IPS-20b (cell line): ENCODE measurements at regions not wholly inside any gene's neighbourhood (a gene's known extent, or its start where the extent isn't known, plus 50 kb on each side); places are given as distances from the start of the nearest gene placed in this dataset.

Experiments
- H3K27ac ChIP-seq: one replicate; pipeline ENCODE4 v1.5.1; 2013; ENCODE audit warnings: low read length
- H3K27me3 ChIP-seq: 2 replicates; pipeline ENCODE4 v1.6.1; 2013; ENCODE audit warnings: mild to moderate bottlenecking, low read length, inconsistent platforms; ENCODE audit not compliant: insufficient read depth
- H3K36me3 ChIP-seq: 2 replicates; pipeline ENCODE4 v1.6.1; 2013; ENCODE audit warnings: low read depth, mild to moderate bottlenecking, inconsistent platforms, low read length, moderate library complexity; ENCODE audit not compliant: insufficient read depth
- H3K4me1 ChIP-seq: 2 replicates; pipeline ENCODE4 v1.6.1; 2013; ENCODE audit warnings: mild to moderate bottlenecking, control low read depth, inconsistent platforms, low read length, moderate library complexity; ENCODE audit not compliant: insufficient read depth
- H3K4me3 ChIP-seq: 2 replicates; pipeline ENCODE4 v1.5.1; 2013; ENCODE audit warnings: mild to moderate bottlenecking, low read length, inconsistent platforms
- H3K9ac ChIP-seq: 2 replicates; pipeline ENCODE4 v1.6.1; 2013; ENCODE audit warnings: low read depth, mild to moderate bottlenecking, inconsistent platforms, low read length, moderate library complexity
- H3K9me3 ChIP-seq: 2 replicates; pipeline ENCODE4 v1.6.1; 2013; ENCODE audit warnings: mild to moderate bottlenecking, low read depth, low read length, inconsistent platforms; ENCODE audit not compliant: insufficient read depth

GRCh38 chr3:159896543-159896942, 92.1 kb upstream of the IL12A start:
- H3K27me3 ChIP-seq: no peaks in the 10 kb centered on the region
- H3K4me1 ChIP-seq: no peaks in the 10 kb centered on the region
- H3K36me3 ChIP-seq: peaks cover 48% of the 10 kb centered on the region
- H3K27ac ChIP-seq: no peak overlapping the region
- no peak overlapping the region for H3K4me3 ChIP-seq
- no peak overlapping the region for H3K9ac ChIP-seq
- no peaks in the 10 kb centered on the region for H3K9me3 ChIP-seq

GRCh38 chr3:159897331-159898075, 91.1 kb upstream of the IL12A start:
- no peaks in the 10 kb centered on the region for H3K4me1 ChIP-seq
- peaks cover 40% of the 10 kb centered on the region for H3K36me3 ChIP-seq
- no peak overlapping the region for H3K9ac ChIP-seq
- H3K9me3 ChIP-seq: no peaks in the 10 kb centered on the region
- H3K27me3 ChIP-seq: no peaks in the 10 kb centered on the region
- no peak overlapping the region for H3K27ac ChIP-seq
- no peak overlapping the region for H3K4me3 ChIP-seq

- no peak overlapping the region for H3K4me3 ChIP-seq
- no peaks in the 10 kb centered on the region for H3K9me3 ChIP-seq
These were observed 90.5 kb upstream of the IL12A start for GRCh38 chr3:159898147-159898546.

GRCh38 chr3:159899166-159899565, 89.5 kb upstream of the IL12A start:
- Histone ChIP-seq H3K36me3 (peaks cover 25% of the 10 kb centered on the region), H3K4me1 (no peaks in the 10 kb centered on the region)

More at GRCh38 chr3:159898147-159898546, 90.5 kb upstream of the IL12A start:
- H3K36me3 ChIP-seq: peaks cover 34% of the 10 kb centered on the region
- no peaks in the 10 kb centered on the region for H3K27me3 ChIP-seq
- H3K4me1 ChIP-seq: no peaks in the 10 kb centered on the region
- H3K27ac ChIP-seq: no peak overlapping the region
- no peak overlapping the region for H3K9ac ChIP-seq

GRCh38 chr3:159902546-159903314, 85.9 kb upstream of the IL12A start:
- Histone ChIP-seq H3K36me3 (peaks cover 6% of the 10 kb centered on the region), H3K9ac (no peak overlapping the region), H3K9me3 (no peaks in the 10 kb centered on the region), H3K27me3 (no peaks in the 10 kb centered on the region), H3K27ac (no peak overlapping the region), H3K4me3 (no peak overlapping the region), H3K4me1 (no peaks in the 10 kb centered on the region; the same call in 1 of the 2 replicates)

More at GRCh38 chr3:159899166-159899565, 89.5 kb upstream of the IL12A start:
- Histone ChIP-seq H3K27me3 (no peaks in the 10 kb centered on the region), H3K9ac (no peak overlapping the region), H3K27ac (no peak overlapping the region), H3K4me3 (no peak overlapping the region), H3K9me3 (no peaks in the 10 kb centered on the region)

- no peak overlapping the region for H3K4me3 ChIP-seq
- no peak overlapping the region for H3K27ac ChIP-seq
- H3K36me3 ChIP-seq: no peaks in the 10 kb centered on the region
- no peaks in the 10 kb centered on the region; the same call in 1 of the 2 replicates for H3K4me1 ChIP-seq
- H3K9ac ChIP-seq: no peak overlapping the region
- no peaks in the 10 kb centered on the region for H3K9me3 ChIP-seq
- H3K27me3 ChIP-seq: no peaks in the 10 kb centered on the region
These were observed 84.2 kb upstream of the IL12A start for GRCh38 chr3:159904455-159904854.

- no peaks in the 10 kb centered on the region for H3K36me3 ChIP-seq
- no peaks in the 10 kb centered on the region for H3K27me3 ChIP-seq
- H3K9ac ChIP-seq: no peak overlapping the region
- no peaks in the 10 kb centered on the region for H3K9me3 ChIP-seq
- no peak overlapping the region for H3K27ac ChIP-seq
- H3K4me3 ChIP-seq: no peak overlapping the region
- H3K4me1 ChIP-seq: no peaks in the 10 kb centered on the region; the same call in 1 of the 2 replicates
These were observed 83.7 kb upstream of the IL12A start for GRCh38 chr3:159904911-159905310.

- no peak overlapping the region for H3K27ac ChIP-seq
- no peaks in the 10 kb centered on the region for H3K9me3 ChIP-seq
- no peaks in the 10 kb centered on the region; the same call in 1 of the 2 replicates for H3K4me1 ChIP-seq
- H3K9ac ChIP-seq: no peak overlapping the region
- H3K27me3 ChIP-seq: no peaks in the 10 kb centered on the region
- no peak overlapping the region for H3K4me3 ChIP-seq
- H3K36me3 ChIP-seq: no peaks in the 10 kb centered on the region
These were observed 80.8 kb upstream of the IL12A start for GRCh38 chr3:159907828-159908227.

GRCh38 chr3:159910991-159911663, 77.5 kb upstream of the IL12A start:
- Histone ChIP-seq H3K9ac (no peak overlapping the region), H3K9me3 (no peaks in the 10 kb centered on the region), H3K4me3 (no peak overlapping the region), H3K4me1 (no peaks in the 10 kb centered on the region), H3K27me3 (no peaks in the 10 kb centered on the region), H3K27ac (no peak overlapping the region), H3K36me3 (no peaks in the 10 kb centered on the region)

GRCh38 chr3:159911664-159912037, 77.0 kb upstream of the IL12A start:
- H3K36me3 ChIP-seq: no peaks in the 10 kb centered on the region
- no peak overlapping the region for H3K27ac ChIP-seq
- no peaks in the 10 kb centered on the region for H3K27me3 ChIP-seq
- H3K4me3 ChIP-seq: no peak overlapping the region
- H3K9me3 ChIP-seq: no peaks in the 10 kb centered on the region
- H3K9ac ChIP-seq: no peak overlapping the region
- no peaks in the 10 kb centered on the region for H3K4me1 ChIP-seq

- H3K9me3 ChIP-seq: no peaks in the 10 kb centered on the region
These were observed 74.8 kb upstream of the IL12A start for GRCh38 chr3:159913712-159914414.

More at GRCh38 chr3:159913712-159914414, 74.8 kb upstream of the IL12A start:
- Histone ChIP-seq H3K4me1 (no peaks in the 10 kb centered on the region), H3K4me3 (no peak overlapping the region), H3K27me3 (no peaks in the 10 kb centered on the region), H3K36me3 (no peaks in the 10 kb centered on the region), H3K9ac (no peak overlapping the region), H3K27ac (no peak overlapping the region)
